Astrocyte of the cerebellum (primary cell): ENCODE measurements at regions not wholly inside any gene's neighbourhood (a gene's known extent, or its start where the extent isn't known, plus 50 kb on each side); places are given as distances from the start of the nearest gene placed in this dataset.

ENCODE experiments used
- DNase-seq: peaks from one replicate; pipeline ENCODE4 v3.0.0-alpha.2; 2011; ENCODE audit warnings: low read depth
- H3K4me3 ChIP-seq: 2 replicates; pipeline ENCODE4 v1.5.1; 2011; ENCODE audit warnings: mild to moderate bottlenecking, low read depth, low read length, moderate library complexity
- in situ Hi-C: cut with HindIII; loops from 2 replicates; pipeline ENCODE4 v1.10.0; 2017; ENCODE audit warnings: low sequenced_read_pairs
- TF ChIP-seq, protein P1 (sequence below): IDR thresholded peaks from 2 replicates; pipeline ENCODE4 v1.5.1; 2012; ENCODE audit warnings: low read length, low read depth, moderate library complexity, mild to moderate bottlenecking; ENCODE audit errors: missing control alignments

DNA sequence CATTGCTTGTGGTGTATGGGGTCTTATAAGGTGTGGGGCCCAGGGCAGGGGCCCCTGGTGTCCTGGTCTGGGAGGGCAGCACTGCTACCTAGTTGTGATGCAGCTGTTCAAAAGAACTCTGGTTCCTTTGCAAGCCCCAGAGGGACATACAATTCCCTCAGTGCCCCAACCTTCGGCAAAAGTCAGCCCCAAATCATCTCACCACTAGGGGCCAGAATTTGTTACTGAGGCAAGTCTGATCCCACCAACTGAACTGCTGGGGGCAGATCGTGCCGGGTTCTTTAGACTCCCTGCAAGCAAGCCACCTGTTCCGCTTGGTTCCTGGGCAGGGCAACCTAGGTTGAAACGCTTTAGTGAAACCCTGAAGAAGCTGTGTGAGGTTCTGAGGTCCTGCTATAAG is 180.1 kb upstream of the S100G start:
- H3K4me3 ChIP-seq, result no peak overlapping the region
- DNase-seq, result no peak
- TF ChIP-seq, protein P1, sequence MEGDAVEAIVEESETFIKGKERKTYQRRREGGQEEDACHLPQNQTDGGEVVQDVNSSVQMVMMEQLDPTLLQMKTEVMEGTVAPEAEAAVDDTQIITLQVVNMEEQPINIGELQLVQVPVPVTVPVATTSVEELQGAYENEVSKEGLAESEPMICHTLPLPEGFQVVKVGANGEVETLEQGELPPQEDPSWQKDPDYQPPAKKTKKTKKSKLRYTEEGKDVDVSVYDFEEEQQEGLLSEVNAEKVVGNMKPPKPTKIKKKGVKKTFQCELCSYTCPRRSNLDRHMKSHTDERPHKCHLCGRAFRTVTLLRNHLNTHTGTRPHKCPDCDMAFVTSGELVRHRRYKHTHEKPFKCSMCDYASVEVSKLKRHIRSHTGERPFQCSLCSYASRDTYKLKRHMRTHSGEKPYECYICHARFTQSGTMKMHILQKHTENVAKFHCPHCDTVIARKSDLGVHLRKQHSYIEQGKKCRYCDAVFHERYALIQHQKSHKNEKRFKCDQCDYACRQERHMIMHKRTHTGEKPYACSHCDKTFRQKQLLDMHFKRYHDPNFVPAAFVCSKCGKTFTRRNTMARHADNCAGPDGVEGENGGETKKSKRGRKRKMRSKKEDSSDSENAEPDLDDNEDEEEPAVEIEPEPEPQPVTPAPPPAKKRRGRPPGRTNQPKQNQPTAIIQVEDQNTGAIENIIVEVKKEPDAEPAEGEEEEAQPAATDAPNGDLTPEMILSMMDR, result peak; percentile 4
- in situ Hi-C loops, result no loop called here

DNA sequence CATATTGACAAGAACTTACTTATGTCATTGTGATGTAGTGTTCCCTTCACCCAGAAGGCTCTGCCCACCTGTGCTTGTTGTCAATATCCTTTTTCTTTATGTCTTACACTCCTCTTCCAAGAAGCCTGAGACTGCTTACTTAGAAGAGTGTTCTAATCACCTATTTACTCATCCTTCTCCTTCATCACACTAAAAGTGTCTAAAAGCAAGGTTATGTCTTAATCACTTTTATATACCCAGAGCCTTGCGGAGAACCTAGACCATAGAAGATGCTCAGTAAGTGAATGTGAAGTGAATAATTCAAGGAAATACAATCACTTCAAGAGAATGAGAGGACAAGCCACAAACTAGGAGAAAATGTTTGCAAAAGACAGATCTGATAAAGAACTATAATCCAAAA is 177.6 kb upstream of the S100G start:
- no peak overlapping the region for H3K4me3 ChIP-seq
- in situ Hi-C loops, result no loop called here
- TF ChIP-seq, protein P1, result no peak
- no peak for DNase-seq

DNA sequence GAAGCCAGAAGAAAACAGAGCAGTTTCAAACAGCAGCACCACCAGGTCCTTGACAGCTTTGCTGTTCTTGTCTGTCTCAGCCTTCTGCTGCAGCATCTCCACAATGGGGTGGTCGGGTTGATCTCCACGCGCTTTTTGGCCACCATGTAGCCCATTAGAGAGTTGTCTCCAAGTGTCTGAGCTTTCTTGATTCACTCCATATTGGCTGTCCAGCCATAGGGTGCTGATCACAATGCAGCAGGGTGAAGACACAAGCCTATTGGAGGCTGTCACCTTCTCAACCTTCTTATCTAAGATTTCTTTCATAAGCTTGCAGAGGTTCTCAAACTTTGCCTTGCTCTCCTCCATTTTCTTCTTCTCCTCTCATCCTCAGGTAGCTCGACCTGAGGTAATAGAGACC is 175.4 kb upstream of the S100G start:
- no peak overlapping the region for H3K4me3 ChIP-seq
- in situ Hi-C loops, result no loop called here
- DNase-seq, result no peak
- TF ChIP-seq, protein P1, result no peak

DNA sequence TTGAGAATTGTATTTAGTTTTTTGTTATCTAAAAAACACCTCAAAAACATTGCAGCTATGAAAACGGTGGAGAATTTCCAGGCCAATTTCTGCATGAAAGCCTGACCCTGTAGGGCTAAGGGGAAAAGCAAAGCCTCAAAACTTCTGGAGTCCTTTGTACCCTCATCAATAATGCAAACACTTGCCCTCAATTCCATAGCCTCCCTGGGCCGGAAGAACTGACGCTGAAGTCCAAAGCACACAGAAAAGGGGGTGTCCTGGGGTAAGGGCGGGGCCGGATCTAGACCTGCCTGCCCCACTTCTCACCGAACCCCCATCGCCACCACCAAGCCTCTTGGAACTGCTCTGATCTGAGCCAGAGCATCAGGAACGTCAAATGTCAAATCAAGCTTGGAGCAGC is 173.9 kb upstream of the S100G start:
- no peak overlapping the region for H3K4me3 ChIP-seq
- DNase-seq, result no peak
- in situ Hi-C loops, result no loop called here
- TF ChIP-seq, protein P1, result no peak

DNA sequence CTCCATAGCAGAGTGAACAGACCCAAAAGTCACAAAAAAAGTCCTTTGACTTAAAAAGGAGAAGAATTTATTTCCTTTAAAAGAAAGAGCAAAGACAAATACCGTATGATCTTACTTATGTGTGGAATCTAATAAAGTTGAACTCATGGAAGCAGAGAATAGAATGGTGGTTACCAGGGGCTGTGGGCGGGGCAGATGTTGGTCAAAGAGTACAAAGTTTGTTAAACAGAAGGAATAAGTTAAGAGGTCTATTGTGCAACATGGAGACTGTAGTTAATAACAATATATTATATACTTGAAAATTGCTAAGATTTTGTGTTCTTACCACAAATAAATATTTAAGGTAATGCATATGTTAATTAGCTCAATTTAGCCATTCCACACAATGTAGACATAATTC is 173.3 kb upstream of the S100G start:
- TF ChIP-seq, protein P1, result no peak
- no peak overlapping the region for H3K4me3 ChIP-seq
- DNase-seq, result no peak
- in situ Hi-C loops, result no loop called here

DNA sequence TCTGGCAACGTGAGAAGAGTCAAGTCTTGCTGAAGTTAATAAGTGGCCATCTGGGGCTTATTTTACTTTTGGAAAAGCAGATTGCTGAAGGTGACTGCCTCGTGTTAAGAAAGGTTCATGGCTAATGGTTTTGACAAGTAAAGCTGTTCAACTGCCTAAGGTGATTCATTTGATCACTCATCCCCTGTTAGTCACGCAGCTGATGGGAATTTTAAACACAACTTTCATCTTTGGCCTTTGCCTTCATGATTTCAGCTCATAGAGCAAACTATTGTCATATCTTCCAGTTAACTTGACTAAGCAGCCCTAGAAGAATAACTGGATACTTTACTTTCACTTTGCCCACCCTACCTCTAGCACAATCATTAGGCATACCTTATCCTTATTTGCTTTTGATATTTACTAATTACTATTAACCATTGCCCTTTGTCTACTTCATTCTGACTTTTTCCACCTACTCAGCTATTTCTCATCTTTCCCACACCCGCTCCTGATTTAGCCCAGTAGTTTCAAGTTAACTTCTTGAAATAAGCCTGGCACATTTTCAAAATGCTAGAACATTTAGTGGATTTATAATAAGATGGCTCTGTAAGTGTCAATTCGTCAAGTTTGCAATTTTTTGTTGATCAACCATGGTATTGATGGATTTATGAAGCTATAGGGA is 170.6 kb upstream of the S100G start:
- H3K4me3 ChIP-seq, result no peak overlapping the region
- DNase-seq, result no peak
- in situ Hi-C loops, result no loop called here
- TF ChIP-seq, protein P1, result no peak
